Esophagus squamous epithelium (tissue), 4 donors: ENCODE measurements at regions not wholly inside any gene's neighbourhood (a gene's known extent, or its start where the extent isn't known, plus 50 kb on each side); places are given as distances from the start of the nearest gene placed in this dataset.

Experiments
- POLR2A ChIP-seq, 4 donors: fragments of 450-650 bp; IDR thresholded peaks; one replicate each; pipeline ENCODE4 v1.6.1; 2017; ENCODE audit warnings: antibody characterized with exemption in 4 of 4, mild to moderate bottlenecking in 4 of 4, moderate library complexity in 3 of 4
- TF ChIP-seq, protein P1 (sequence below), 6 experiments: fragments of 450-650 bp in 4 of 6; fragments of 200-600 bp in 2 of 6; sonication (generic) in 2 of 6; IDR thresholded peaks; one replicate each; pipeline ENCODE4 v1.5.1; 2016 to 2019; ENCODE audit warnings: antibody characterized with exemption in 6 of 6, mild to moderate bottlenecking in 4 of 6, moderate library complexity in 4 of 6

DNA sequence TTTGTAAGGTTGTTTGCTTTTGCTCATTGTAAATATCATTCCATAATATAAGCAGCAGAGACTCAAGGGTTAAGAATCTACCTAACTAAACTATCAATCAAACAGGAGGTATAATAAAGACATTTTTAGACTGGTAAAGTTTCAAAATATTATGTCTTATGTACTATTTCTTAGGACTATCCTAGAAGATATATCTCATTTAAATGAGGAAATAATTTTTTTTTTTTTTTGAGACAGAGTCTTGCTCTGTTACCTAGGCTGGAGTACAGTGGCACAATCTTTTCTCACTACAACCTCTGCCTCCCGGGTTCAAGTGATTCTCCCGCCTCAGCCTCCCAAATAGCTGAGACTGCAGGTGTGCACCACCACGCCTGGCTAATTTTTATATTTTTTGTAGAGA lies 80.9 kb upstream of the PARD3 start:
- TF ChIP-seq, protein P1, sequence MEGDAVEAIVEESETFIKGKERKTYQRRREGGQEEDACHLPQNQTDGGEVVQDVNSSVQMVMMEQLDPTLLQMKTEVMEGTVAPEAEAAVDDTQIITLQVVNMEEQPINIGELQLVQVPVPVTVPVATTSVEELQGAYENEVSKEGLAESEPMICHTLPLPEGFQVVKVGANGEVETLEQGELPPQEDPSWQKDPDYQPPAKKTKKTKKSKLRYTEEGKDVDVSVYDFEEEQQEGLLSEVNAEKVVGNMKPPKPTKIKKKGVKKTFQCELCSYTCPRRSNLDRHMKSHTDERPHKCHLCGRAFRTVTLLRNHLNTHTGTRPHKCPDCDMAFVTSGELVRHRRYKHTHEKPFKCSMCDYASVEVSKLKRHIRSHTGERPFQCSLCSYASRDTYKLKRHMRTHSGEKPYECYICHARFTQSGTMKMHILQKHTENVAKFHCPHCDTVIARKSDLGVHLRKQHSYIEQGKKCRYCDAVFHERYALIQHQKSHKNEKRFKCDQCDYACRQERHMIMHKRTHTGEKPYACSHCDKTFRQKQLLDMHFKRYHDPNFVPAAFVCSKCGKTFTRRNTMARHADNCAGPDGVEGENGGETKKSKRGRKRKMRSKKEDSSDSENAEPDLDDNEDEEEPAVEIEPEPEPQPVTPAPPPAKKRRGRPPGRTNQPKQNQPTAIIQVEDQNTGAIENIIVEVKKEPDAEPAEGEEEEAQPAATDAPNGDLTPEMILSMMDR (IDR thresholded peaks at IDR 0.05): no peak
- no peak for TF ChIP-seq POLR2A (IDR thresholded peaks at IDR 0.05)
